Calu3 (cell line): ENCODE measurements at regions not wholly inside any gene's neighbourhood (a gene's known extent, or its start where the extent isn't known, plus 50 kb on each side); places are given as distances from the start of the nearest gene placed in this dataset.

Source experiments
- BruUV-seq: library from RNA; stranded (reverse); fragments of 400-500 nt; replicated peaks from 2 replicates; lab custom pipeline; 2021; lab: Mats Ljungman, UMichigan
- CTCF ChIA-PET: fragments of 300-600 bp; sonication (Branson Sonifier 250); formaldehyde crosslinking; loops from one replicate; lab custom pipeline; 2022; ENCODE audit warnings: antibody characterized with exemption; lab: Charles Lee
- DNase-seq: peaks from one replicate; pipeline ENCODE4 v3.0.0; 2022
- H3K27ac Mint-ChIP-seq: one replicate; pipeline ENCODE4 v1.8.0; 2022; ENCODE audit warnings: mixed read lengths; ENCODE audit not compliant: unreplicated experiment
- H3K27me3 Mint-ChIP-seq: one replicate; pipeline ENCODE4 v1.8.0; 2022; ENCODE audit warnings: mixed read lengths; ENCODE audit not compliant: unreplicated experiment
- H3K36me3 Mint-ChIP-seq: one replicate; pipeline ENCODE4 v1.8.0; 2022; ENCODE audit warnings: mild to moderate bottlenecking, moderate library complexity, mixed read lengths; ENCODE audit not compliant: insufficient read depth, unreplicated experiment
- H3K4me1 Mint-ChIP-seq: one replicate; pipeline ENCODE4 v1.8.0; 2022; ENCODE audit warnings: mild to moderate bottlenecking, low read depth, mixed read lengths; ENCODE audit not compliant: unreplicated experiment
- H3K4me3 Mint-ChIP-seq: one replicate; pipeline ENCODE4 v1.8.0; 2022; ENCODE audit warnings: mild to moderate bottlenecking, low read depth, moderate library complexity, mixed read lengths; ENCODE audit not compliant: unreplicated experiment
- H3K9me3 Mint-ChIP-seq: one replicate; pipeline ENCODE4 v1.8.0; 2022; ENCODE audit warnings: low read depth, mixed read lengths; ENCODE audit not compliant: unreplicated experiment
- intact Hi-C: fragments of 100-400 bp; cut with micrococcal nuclease; formaldehyde crosslinking; loops from one replicate; pipeline ENCODE4 v1.10.0; 2022; ENCODE audit not compliant: unreplicated experiment
- TF ChIP-seq, protein P1 (sequence below): fragments of 200-600 bp; IDR thresholded peaks from one replicate; pipeline ENCODE4 v1.8.0; 2022; ENCODE audit warnings: antibody characterized with exemption; ENCODE audit not compliant: unreplicated experiment

DNA sequence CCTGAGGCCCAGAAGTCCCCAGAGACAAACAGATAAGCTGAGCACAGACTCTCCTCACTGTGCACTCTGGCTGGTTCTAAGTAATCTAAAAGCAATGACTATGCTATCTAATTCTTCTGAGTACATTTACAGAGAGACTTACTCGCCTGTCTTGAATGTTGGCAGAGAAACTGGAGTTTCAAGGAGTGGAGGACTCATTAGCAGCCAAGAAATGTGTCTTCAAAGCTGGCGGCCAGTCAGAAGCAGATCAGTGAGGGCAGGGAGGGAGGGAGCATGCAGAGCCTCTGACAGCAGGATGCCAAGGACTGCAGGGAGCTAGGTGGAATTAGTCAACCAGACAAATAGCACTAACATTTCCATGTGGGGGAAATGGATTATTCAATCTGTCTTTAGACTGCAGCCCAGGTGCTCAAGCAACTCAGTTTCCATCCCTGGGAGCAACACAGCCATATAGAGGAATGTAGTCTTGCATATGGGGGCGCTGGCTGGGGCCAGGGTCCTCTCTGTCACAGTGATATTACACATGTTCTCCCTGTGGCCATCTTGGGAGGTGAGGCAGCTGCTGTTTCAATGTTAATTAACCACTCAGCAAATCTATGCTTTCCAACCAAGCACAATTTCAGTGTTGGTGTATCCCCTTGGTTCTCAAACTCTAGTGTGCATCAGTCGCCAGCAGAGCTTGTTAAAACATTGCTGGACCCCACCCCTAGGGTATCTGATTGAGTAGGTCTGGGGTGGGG is 97.9 kb downstream of the CCNA1 start:
- H3K4me3 Mint-ChIP-seq = no peak overlapping the region
- H3K4me1 Mint-ChIP-seq = peaks cover 36% of the 10 kb centered on the region
- CTCF ChIA-PET = no interaction called here
- H3K9me3 Mint-ChIP-seq = no peaks in the 10 kb centered on the region
- no peaks in the 10 kb centered on the region for H3K36me3 Mint-ChIP-seq
- intact Hi-C loops = no loop called here
- no TSS peak for BruUV-seq
- DNase-seq = no peak
- TF ChIP-seq, protein P1, sequence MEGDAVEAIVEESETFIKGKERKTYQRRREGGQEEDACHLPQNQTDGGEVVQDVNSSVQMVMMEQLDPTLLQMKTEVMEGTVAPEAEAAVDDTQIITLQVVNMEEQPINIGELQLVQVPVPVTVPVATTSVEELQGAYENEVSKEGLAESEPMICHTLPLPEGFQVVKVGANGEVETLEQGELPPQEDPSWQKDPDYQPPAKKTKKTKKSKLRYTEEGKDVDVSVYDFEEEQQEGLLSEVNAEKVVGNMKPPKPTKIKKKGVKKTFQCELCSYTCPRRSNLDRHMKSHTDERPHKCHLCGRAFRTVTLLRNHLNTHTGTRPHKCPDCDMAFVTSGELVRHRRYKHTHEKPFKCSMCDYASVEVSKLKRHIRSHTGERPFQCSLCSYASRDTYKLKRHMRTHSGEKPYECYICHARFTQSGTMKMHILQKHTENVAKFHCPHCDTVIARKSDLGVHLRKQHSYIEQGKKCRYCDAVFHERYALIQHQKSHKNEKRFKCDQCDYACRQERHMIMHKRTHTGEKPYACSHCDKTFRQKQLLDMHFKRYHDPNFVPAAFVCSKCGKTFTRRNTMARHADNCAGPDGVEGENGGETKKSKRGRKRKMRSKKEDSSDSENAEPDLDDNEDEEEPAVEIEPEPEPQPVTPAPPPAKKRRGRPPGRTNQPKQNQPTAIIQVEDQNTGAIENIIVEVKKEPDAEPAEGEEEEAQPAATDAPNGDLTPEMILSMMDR = no peak
- no peak overlapping the region for H3K27ac Mint-ChIP-seq
- H3K27me3 Mint-ChIP-seq = peaks cover 14% of the 10 kb centered on the region

DNA sequence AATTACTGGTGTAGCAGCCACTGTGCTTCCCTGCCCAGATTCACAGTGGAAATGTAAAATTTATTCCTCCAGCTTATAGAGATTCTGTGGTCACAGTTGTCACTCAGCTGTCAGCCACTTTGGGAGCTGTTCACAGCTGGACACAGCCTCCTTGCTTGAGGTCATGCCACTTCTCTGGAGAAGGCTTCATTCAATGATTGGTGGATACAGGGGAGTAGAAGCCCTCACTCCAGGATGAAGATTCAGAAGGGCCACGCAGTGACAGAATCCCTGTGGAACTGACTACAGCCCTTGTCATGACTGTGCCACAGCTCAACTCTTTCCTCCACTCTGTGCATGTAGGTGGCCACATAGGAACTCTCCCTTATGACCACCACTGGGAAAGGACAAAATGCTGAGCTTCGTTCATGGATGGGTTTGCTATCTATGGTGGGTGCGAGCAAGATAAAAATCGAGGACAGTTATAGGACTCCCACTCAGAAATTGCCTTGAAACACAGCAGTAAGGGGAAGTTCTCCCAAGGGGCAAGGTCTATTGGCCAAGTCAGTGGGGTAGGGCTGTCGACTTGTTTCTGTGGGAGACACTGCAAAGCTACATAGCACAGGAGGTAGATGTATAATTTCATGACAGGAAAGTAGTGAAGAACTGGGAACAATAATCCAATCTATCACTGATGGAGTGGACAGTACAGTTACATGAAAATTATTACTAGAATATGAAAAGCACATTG is 98.7 kb downstream of the CCNA1 start:
- intact Hi-C loops = no loop called here
- Mint-ChIP-seq H3K9me3 (no peaks in the 10 kb centered on the region), H3K4me3 (no peak overlapping the region), H3K36me3 (no peaks in the 10 kb centered on the region), H3K4me1 (peaks cover 36% of the 10 kb centered on the region), H3K27ac (no peak overlapping the region), H3K27me3 (peaks cover 14% of the 10 kb centered on the region)
- no TSS peak for BruUV-seq
- no peak for DNase-seq
- TF ChIP-seq, protein P1 = no peak
- CTCF ChIA-PET = no interaction called here

DNA sequence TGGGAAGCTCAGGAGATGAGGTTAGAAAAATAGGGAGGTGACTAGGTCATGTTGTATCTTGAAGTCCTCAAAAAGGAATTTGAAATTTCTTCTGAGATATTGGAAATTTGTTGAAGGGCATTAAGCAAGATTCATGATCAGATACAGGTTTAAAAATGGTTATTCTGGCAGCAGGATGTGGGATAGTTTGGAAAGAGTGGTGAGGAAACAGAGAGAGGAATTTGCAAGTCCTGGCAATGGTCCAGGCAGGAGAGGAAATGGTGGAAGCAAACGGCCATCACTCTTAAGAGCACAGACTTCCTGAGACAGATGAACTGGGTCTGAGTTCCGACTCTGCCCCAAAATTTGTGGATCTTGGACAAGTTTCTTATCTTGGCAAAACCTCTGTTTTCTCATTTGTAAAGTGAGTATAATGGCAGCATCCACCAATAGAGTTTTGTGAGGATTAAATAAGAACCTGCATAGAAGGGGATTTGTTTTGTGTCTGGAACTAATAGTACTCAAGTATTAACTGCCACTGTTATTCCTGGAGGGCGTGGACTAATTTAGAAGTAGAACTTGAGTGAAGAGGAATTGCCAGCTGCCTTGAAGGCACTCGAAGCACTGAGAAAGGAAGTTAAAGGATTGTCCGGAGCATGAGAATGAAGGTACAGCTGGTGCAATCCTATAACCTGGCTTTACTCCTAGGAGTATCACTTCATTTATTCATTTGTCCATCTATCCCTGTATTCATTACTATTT is 99.6 kb downstream of the CCNA1 start:
- intact Hi-C loops = no loop called here
- CTCF ChIA-PET = no interaction called here
- no peaks in the 10 kb centered on the region for H3K36me3 Mint-ChIP-seq
- DNase-seq = no peak
- no peaks in the 10 kb centered on the region for H3K9me3 Mint-ChIP-seq
- H3K4me3 Mint-ChIP-seq = no peak overlapping the region
- no TSS peak for BruUV-seq
- H3K27me3 Mint-ChIP-seq = peaks cover 14% of the 10 kb centered on the region
- H3K27ac Mint-ChIP-seq = no peak overlapping the region
- H3K4me1 Mint-ChIP-seq = peaks cover 36% of the 10 kb centered on the region
- TF ChIP-seq, protein P1 = no peak

DNA sequence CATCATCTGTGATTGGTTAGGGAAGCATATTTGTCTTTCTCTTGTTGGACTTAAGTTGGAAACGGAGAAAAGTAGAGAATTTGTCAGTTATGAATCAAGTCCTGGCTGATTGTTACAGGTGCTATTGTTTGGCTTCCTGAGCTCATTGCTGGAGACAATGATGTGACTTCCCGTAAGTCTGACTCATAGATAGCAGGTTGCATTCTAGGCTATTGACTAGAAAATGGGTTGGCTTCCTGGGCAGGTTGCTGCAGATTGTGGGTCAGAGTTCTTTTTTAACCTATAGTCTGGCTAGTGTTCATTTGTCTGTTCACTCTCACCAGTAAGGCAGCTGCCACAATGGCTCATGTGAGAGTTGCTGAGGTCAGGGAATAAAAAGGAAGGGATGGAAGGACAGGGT is 101.5 kb downstream of the CCNA1 start:
- H3K4me3 Mint-ChIP-seq = no peak overlapping the region
- BruUV-seq = no TSS peak
- no peaks in the 10 kb centered on the region for H3K36me3 Mint-ChIP-seq
- CTCF ChIA-PET = no interaction called here
- H3K4me1 Mint-ChIP-seq = peaks cover 36% of the 10 kb centered on the region
- TF ChIP-seq, protein P1 = no peak
- intact Hi-C loops = no loop called here
- peak overlapping the region; percentile 39 for H3K27ac Mint-ChIP-seq
- peaks cover 7% of the 10 kb centered on the region for H3K9me3 Mint-ChIP-seq
- peaks cover 8% of the 10 kb centered on the region for H3K27me3 Mint-ChIP-seq
- DNase-seq = no peak
